ENCODE measurements at regions not wholly inside any gene's neighbourhood (a gene's known extent, or its start where the extent isn't known, plus 50 kb on each side); places are given as distances from the start of the nearest gene placed in this dataset.

DNA sequence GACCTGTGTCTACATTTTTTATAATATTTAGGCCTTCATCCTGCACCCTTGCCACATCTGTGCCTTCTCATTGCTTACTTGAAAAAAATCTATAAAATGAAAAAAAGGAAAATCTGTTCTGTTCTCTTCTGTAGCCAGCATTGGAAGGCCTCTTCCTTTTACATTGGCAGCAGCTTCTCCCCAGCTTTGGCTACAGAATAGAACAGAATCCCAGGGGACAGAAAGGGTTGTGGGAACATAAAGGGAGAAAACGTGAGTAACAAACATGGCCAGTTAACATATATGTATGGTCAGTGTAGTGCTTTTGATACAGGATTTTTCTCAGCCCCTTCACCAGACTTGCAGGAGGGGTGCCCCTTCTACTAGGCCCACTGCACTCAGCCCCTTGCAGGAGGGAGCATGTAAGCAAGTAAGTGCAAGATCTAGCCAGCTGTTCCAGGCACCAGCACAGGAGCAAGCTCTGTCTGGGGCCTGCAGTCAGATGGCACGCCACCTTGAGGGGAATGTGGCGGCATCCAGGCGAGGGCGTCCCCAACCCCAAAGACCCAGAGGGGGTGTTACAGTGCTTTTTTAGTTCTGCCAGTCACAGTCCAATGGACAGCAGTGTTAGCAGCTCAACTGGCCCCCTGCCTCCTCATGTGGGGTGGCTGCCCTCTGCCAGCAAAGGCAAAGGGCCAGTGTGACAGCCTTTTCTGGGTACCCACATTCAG lies 330.5 kb upstream of the ZNF462 start:
- ATAC-seq (ENCODE audit: insufficient read depth, low read depth) = no peak
- no peak for DNase-seq
- Histone ChIP-seq H3K9ac (ENCODE audit: low read depth, low read length) (no peak overlapping the region), H2AFZ (ENCODE audit: low read depth, low read length) (no peak overlapping the region), H3K36me3 (ENCODE audit: insufficient read depth, low read length) (no peaks in the 10 kb centered on the region), H3K27ac (ENCODE audit: low read length) (no peak overlapping the region), H3K4me3 (ENCODE audit: low read depth in 1 of 2, low read length in 2 of 2) (no peak overlapping the region), H3K4me2 (ENCODE audit: insufficient read depth, low read length) (no peak overlapping the region), H4K20me1 (ENCODE audit: insufficient read depth, low read length) (no peaks in the 10 kb centered on the region), H3K27me3 (ENCODE audit: insufficient read depth, low read length, poor library complexity) (no peaks in the 10 kb centered on the region), H3K4me1 (ENCODE audit: insufficient read depth, low read length) (no peaks in the 10 kb centered on the region), H3K9me3 (ENCODE audit: insufficient read depth, low read length, severe bottlenecking) (no peaks in the 10 kb centered on the region), H3K79me2 (ENCODE audit: insufficient read depth, low read length) (no peaks in the 10 kb centered on the region)
- TF ChIP-seq EZH2 (IDR thresholded peaks at IDR 0.05; ENCODE audit: borderline replicate concordance, low read depth, low read length, severe bottlenecking) = no peak
- TF ChIP-seq, protein P1, sequence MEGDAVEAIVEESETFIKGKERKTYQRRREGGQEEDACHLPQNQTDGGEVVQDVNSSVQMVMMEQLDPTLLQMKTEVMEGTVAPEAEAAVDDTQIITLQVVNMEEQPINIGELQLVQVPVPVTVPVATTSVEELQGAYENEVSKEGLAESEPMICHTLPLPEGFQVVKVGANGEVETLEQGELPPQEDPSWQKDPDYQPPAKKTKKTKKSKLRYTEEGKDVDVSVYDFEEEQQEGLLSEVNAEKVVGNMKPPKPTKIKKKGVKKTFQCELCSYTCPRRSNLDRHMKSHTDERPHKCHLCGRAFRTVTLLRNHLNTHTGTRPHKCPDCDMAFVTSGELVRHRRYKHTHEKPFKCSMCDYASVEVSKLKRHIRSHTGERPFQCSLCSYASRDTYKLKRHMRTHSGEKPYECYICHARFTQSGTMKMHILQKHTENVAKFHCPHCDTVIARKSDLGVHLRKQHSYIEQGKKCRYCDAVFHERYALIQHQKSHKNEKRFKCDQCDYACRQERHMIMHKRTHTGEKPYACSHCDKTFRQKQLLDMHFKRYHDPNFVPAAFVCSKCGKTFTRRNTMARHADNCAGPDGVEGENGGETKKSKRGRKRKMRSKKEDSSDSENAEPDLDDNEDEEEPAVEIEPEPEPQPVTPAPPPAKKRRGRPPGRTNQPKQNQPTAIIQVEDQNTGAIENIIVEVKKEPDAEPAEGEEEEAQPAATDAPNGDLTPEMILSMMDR (IDR thresholded peaks at IDR 0.05; ENCODE audit: borderline replicate concordance, extremely low read depth, low read length, poor library complexity, severe bottlenecking) = no peak

DNA sequence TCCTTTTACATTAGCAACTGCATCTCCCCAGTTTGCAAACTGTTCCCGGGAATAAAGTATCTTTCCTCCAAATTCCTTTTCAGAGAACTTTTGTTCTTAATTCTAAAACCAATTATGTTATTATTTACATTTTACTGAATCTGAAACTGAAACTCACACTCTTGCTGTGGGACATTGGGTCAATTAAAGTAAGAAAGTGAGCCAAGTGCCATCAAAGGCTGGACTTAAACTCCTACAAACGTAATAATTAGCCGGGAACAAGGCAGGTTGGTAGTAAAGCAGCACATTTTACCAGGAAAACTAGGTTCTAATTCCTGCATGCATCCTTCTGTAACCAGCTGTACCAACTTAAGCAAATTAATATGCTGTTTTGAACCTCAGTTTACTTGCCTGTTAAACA lies 328.2 kb upstream of the ZNF462 start:
- H3K36me3 ChIP-seq (ENCODE audit: insufficient read depth, low read length) = no peaks in the 10 kb centered on the region
- no peak for ATAC-seq (ENCODE audit: insufficient read depth, low read depth)

DNA sequence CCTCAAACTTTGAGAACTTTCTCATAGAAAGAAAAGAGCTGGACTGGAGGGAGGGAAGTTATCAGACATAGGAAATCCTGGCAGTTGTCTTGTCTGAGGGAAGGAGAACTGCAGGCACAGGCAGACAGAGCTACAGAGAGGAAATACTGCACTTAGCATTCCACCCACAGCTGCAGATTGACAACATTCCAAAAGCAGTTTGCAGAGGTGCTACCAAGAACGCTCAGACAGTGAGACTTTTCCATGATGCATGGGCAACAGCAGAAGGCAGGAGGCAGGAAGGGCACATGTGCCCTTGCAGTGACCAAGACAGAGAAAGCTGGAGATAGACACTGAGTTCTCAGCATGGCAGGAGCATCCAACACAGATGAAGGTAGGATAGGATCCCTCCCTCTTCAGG lies 327.5 kb upstream of the ZNF462 start:
- Histone ChIP-seq H3K9ac (ENCODE audit: low read depth, low read length) (no peak overlapping the region), H2AFZ (ENCODE audit: low read depth, low read length) (no peak overlapping the region), H4K20me1 (ENCODE audit: insufficient read depth, low read length) (no peaks in the 10 kb centered on the region), H3K4me3 (ENCODE audit: low read depth in 1 of 2, low read length in 2 of 2) (no peak overlapping the region), H3K9me3 (ENCODE audit: insufficient read depth, low read length, severe bottlenecking) (no peaks in the 10 kb centered on the region), H3K79me2 (ENCODE audit: insufficient read depth, low read length) (no peaks in the 10 kb centered on the region), H3K27ac (ENCODE audit: low read length) (no peak overlapping the region), H3K4me1 (ENCODE audit: insufficient read depth, low read length) (no peaks in the 10 kb centered on the region), H3K36me3 (ENCODE audit: insufficient read depth, low read length) (no peaks in the 10 kb centered on the region), H3K27me3 (ENCODE audit: insufficient read depth, low read length, poor library complexity) (no peaks in the 10 kb centered on the region), H3K4me2 (ENCODE audit: insufficient read depth, low read length) (no peak overlapping the region)
- ATAC-seq (ENCODE audit: insufficient read depth, low read depth) (no peak), DNase-seq (no peak)
- TF ChIP-seq, protein P1 (IDR thresholded peaks at IDR 0.05; ENCODE audit: borderline replicate concordance, extremely low read depth, low read length, poor library complexity, severe bottlenecking) = no peak
- TF ChIP-seq EZH2 (IDR thresholded peaks at IDR 0.05; ENCODE audit: borderline replicate concordance, low read depth, low read length, severe bottlenecking) = no peak

More for the DNA sequence above, 328.2 kb upstream of the ZNF462 start:
- H3K27ac ChIP-seq (ENCODE audit: low read length) = no peak overlapping the region
- no peak overlapping the region for H3K4me2 ChIP-seq (ENCODE audit: insufficient read depth, low read length)
- no peaks in the 10 kb centered on the region for H4K20me1 ChIP-seq (ENCODE audit: insufficient read depth, low read length)
- H3K4me1 ChIP-seq (ENCODE audit: insufficient read depth, low read length) = no peaks in the 10 kb centered on the region
- no peak overlapping the region for H3K9ac ChIP-seq (ENCODE audit: low read depth, low read length)
- H3K9me3 ChIP-seq (ENCODE audit: insufficient read depth, low read length, severe bottlenecking) = no peaks in the 10 kb centered on the region
- no peak overlapping the region for H2AFZ ChIP-seq (ENCODE audit: low read depth, low read length)
- H3K79me2 ChIP-seq (ENCODE audit: insufficient read depth, low read length) = no peaks in the 10 kb centered on the region
- no peak for DNase-seq
- no peak for TF ChIP-seq EZH2 (IDR thresholded peaks at IDR 0.05; ENCODE audit: borderline replicate concordance, low read depth, low read length, severe bottlenecking)
- TF ChIP-seq, protein P1 (IDR thresholded peaks at IDR 0.05; ENCODE audit: borderline replicate concordance, extremely low read depth, low read length, poor library complexity, severe bottlenecking) = no peak
- no peaks in the 10 kb centered on the region for H3K27me3 ChIP-seq (ENCODE audit: insufficient read depth, low read length, poor library complexity)
- no peak overlapping the region for H3K4me3 ChIP-seq (ENCODE audit: low read depth in 1 of 2, low read length in 2 of 2)

Data from DND-41 (cell line).